ENCODE measurements at regions not wholly inside any gene's neighbourhood (a gene's known extent, or its start where the extent isn't known, plus 50 kb on each side); places are given as distances from the start of the nearest gene placed in this dataset.

DNA sequence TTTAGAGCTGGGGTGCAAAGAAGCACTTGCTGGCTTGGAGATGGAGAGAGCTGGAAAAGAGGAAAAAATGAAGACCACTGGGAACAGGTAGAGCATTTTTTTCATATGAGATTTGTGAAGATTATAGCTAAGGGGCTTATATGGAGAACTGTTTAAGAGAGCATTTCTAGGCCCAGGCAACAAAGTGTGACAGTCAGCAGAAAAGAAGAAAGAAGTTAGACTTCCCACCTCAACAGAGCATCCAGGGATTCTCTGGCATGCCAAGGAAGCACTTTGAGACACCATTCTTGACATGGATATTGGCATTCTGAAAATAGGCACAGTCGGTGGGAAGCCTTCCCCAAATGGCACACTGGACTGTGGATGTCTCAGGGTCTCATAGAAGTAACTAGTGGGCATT is 195.5 kb downstream of the KLHL28 start:
- Histone ChIP-seq H3K36me3 (ENCODE audit: control insufficient read depth, low read length) (no peaks in the 10 kb centered on the region), H4K20me1 (ENCODE audit: control insufficient read depth, insufficient read depth, low read depth, low read length) (no peaks in the 10 kb centered on the region), H3K4me1 (ENCODE audit: control insufficient read depth, low read length) (no peaks in the 10 kb centered on the region)

DNA sequence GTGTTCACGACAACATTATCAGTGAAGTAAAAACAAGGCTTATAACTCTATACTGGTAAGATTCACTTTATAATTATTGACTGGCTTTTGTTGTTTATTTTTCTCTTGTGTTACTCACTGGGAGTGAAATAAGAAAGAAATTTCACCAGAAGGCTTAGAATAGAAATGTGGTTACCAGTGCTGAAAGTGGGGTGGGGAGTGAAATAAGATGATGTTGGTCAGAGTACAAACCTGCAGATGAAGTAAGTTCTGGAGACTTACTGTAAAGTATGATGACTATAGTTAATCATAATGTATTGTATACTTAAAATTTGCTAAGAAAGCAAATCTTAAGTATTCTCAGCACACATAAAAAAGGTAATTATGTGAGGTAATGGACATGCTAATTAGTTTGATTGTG is 198.4 kb downstream of the KLHL28 start:
- H3K9me2 ChIP-seq (replicated peaks; ENCODE audit: control insufficient read depth, low read length), result no peaks in the 10 kb centered on the region
- H3K79me2 ChIP-seq (ENCODE audit: control insufficient read depth, low read length), result no peaks in the 10 kb centered on the region
- H3K4me2 ChIP-seq (ENCODE audit: low read length), result no peak overlapping the region
- H3K4me1 ChIP-seq (ENCODE audit: control insufficient read depth, low read length), result no peaks in the 10 kb centered on the region
- H3K27ac ChIP-seq (ENCODE audit: low read depth, low read length), result no peak overlapping the region
- no peaks in the 10 kb centered on the region for H3K27me3 ChIP-seq (ENCODE audit: control insufficient read depth, low read length)
- TF ChIP-seq, protein P1, sequence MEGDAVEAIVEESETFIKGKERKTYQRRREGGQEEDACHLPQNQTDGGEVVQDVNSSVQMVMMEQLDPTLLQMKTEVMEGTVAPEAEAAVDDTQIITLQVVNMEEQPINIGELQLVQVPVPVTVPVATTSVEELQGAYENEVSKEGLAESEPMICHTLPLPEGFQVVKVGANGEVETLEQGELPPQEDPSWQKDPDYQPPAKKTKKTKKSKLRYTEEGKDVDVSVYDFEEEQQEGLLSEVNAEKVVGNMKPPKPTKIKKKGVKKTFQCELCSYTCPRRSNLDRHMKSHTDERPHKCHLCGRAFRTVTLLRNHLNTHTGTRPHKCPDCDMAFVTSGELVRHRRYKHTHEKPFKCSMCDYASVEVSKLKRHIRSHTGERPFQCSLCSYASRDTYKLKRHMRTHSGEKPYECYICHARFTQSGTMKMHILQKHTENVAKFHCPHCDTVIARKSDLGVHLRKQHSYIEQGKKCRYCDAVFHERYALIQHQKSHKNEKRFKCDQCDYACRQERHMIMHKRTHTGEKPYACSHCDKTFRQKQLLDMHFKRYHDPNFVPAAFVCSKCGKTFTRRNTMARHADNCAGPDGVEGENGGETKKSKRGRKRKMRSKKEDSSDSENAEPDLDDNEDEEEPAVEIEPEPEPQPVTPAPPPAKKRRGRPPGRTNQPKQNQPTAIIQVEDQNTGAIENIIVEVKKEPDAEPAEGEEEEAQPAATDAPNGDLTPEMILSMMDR (IDR thresholded peaks at IDR 0.05; ENCODE audit: low read depth, low read length, poor library complexity, severe bottlenecking), result no peak
- no peak for TF ChIP-seq EZH2phosphoT487 (IDR thresholded peaks at IDR 0.05; ENCODE audit: borderline replicate concordance, low read length)
- no peaks in the 10 kb centered on the region for H3K9me3 ChIP-seq (ENCODE audit: control insufficient read depth, insufficient read depth, low read length)
- no peaks in the 10 kb centered on the region for H3F3A ChIP-seq (ENCODE audit: control insufficient read depth, insufficient read depth)
- no peaks in the 10 kb centered on the region for H3K36me3 ChIP-seq (ENCODE audit: control insufficient read depth, low read length)
- H3K4me3 ChIP-seq (ENCODE audit: low read length), result no peak overlapping the region
- no peaks in the 10 kb centered on the region for H4K20me1 ChIP-seq (ENCODE audit: control insufficient read depth, insufficient read depth, low read depth, low read length)

More for the DNA sequence above, 195.5 kb downstream of the KLHL28 start:
- Histone ChIP-seq H3K4me3 (ENCODE audit: low read length) (no peak overlapping the region), H3K27ac (ENCODE audit: low read depth, low read length) (no peak overlapping the region), H3K4me2 (ENCODE audit: low read length) (no peak overlapping the region), H3F3A (ENCODE audit: control insufficient read depth, insufficient read depth) (no peaks in the 10 kb centered on the region), H3K79me2 (ENCODE audit: control insufficient read depth, low read length) (no peaks in the 10 kb centered on the region), H3K9me3 (ENCODE audit: control insufficient read depth, insufficient read depth, low read length) (no peaks in the 10 kb centered on the region), H3K27me3 (ENCODE audit: control insufficient read depth, low read length) (no peaks in the 10 kb centered on the region), H3K9me2 (replicated peaks; ENCODE audit: control insufficient read depth, low read length) (no peaks in the 10 kb centered on the region)
- TF ChIP-seq, protein P1 (IDR thresholded peaks at IDR 0.05; ENCODE audit: low read depth, low read length, poor library complexity, severe bottlenecking), result no peak
- no peak for TF ChIP-seq EZH2phosphoT487 (IDR thresholded peaks at IDR 0.05; ENCODE audit: borderline replicate concordance, low read length)

DNA sequence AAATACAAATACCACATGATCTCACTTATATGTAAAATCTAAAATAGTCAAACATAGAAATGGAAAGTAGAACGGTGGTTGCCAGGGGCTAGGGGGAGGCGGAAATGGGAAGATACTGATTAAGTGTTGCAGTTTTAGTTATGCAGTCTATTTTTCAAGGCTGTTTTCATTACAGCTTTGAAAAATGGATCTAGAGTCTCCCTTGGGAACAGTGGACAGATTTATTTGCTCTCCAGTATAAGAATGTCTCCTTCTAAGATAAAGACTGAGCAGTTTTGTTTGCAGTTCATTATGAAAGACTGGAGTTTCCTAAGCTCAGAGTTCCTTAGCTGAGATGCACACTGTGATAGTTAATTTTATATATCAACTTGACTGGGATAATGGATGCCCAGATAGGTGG is 202.5 kb downstream of the KLHL28 start:
- Histone ChIP-seq H4K20me1 (ENCODE audit: control insufficient read depth, insufficient read depth, low read depth, low read length) (no peaks in the 10 kb centered on the region), H3K4me1 (ENCODE audit: control insufficient read depth, low read length) (no peaks in the 10 kb centered on the region), H3K27me3 (ENCODE audit: control insufficient read depth, low read length) (no peaks in the 10 kb centered on the region), H3K79me2 (ENCODE audit: control insufficient read depth, low read length) (no peaks in the 10 kb centered on the region), H3F3A (ENCODE audit: control insufficient read depth, insufficient read depth) (no peaks in the 10 kb centered on the region), H3K4me2 (ENCODE audit: low read length) (no peak overlapping the region), H3K9me2 (replicated peaks; ENCODE audit: control insufficient read depth, low read length) (no peaks in the 10 kb centered on the region), H3K36me3 (ENCODE audit: control insufficient read depth, low read length) (no peaks in the 10 kb centered on the region), H3K4me3 (ENCODE audit: low read length) (no peak overlapping the region), H3K9me3 (ENCODE audit: control insufficient read depth, insufficient read depth, low read length) (no peaks in the 10 kb centered on the region), H3K27ac (ENCODE audit: low read depth, low read length) (no peak overlapping the region)
- TF ChIP-seq, protein P1 (IDR thresholded peaks at IDR 0.05; ENCODE audit: low read depth, low read length, poor library complexity, severe bottlenecking), result no peak
- no peak for TF ChIP-seq EZH2phosphoT487 (IDR thresholded peaks at IDR 0.05; ENCODE audit: borderline replicate concordance, low read length)

DNA sequence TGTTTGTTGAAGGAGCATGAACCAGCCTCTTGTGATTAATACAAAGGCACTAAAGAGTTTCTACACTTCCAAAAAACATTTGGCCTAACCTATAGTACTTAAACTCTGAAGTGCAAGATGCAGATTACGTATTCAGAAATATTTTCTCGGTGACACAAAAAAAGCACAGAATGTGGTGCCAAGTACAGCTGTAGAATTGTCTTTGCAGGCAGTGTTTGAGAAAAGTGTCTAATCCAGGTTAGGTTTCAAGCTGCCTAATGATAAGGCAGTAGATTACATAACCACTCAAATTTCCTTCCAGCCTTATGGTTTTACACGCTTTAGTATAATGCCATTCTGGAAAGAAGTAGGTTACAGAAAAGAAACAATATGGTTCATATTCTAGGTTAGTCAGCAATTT is 205.2 kb downstream of the KLHL28 start:
- no peaks in the 10 kb centered on the region for H3K79me2 ChIP-seq (ENCODE audit: control insufficient read depth, low read length)
- no peaks in the 10 kb centered on the region for H4K20me1 ChIP-seq (ENCODE audit: control insufficient read depth, insufficient read depth, low read depth, low read length)
- no peak overlapping the region for H3K27ac ChIP-seq (ENCODE audit: low read depth, low read length)
- H3K9me2 ChIP-seq (replicated peaks; ENCODE audit: control insufficient read depth, low read length), result no peaks in the 10 kb centered on the region
- H3K36me3 ChIP-seq (ENCODE audit: control insufficient read depth, low read length), result no peaks in the 10 kb centered on the region
- H3K4me1 ChIP-seq (ENCODE audit: control insufficient read depth, low read length), result no peaks in the 10 kb centered on the region
- no peak overlapping the region for H3K4me2 ChIP-seq (ENCODE audit: low read length)
- no peak overlapping the region for H3K4me3 ChIP-seq (ENCODE audit: low read length)
- H3K9me3 ChIP-seq (ENCODE audit: control insufficient read depth, insufficient read depth, low read length), result no peaks in the 10 kb centered on the region
- H3F3A ChIP-seq (ENCODE audit: control insufficient read depth, insufficient read depth), result no peaks in the 10 kb centered on the region
- TF ChIP-seq, protein P1 (IDR thresholded peaks at IDR 0.05; ENCODE audit: low read depth, low read length, poor library complexity, severe bottlenecking), result no peak
- TF ChIP-seq EZH2phosphoT487 (IDR thresholded peaks at IDR 0.05; ENCODE audit: borderline replicate concordance, low read length), result no peak
- H3K27me3 ChIP-seq (ENCODE audit: control insufficient read depth, low read length), result no peaks in the 10 kb centered on the region

Data from DOHH2 (cell line).